GM21723 (cell line): ENCODE measurements at regions not wholly inside any gene's neighbourhood (a gene's known extent, or its start where the extent isn't known, plus 50 kb on each side); places are given as distances from the start of the nearest gene placed in this dataset.
"Not testable (repeated sequence)": the region's sequence is repeated elsewhere in the genome, so short reads cannot be mapped to it uniquely, and the experiment has no call there.

ENCODE experiments used
- ATAC-seq: cut with Tn5 transposase; IDR thresholded peaks from one replicate; pipeline ENCODE4 v1.9.1; 2021; ENCODE audit warnings: mild to moderate bottlenecking, moderate library complexity; ENCODE audit not compliant: unreplicated experiment

DNA sequence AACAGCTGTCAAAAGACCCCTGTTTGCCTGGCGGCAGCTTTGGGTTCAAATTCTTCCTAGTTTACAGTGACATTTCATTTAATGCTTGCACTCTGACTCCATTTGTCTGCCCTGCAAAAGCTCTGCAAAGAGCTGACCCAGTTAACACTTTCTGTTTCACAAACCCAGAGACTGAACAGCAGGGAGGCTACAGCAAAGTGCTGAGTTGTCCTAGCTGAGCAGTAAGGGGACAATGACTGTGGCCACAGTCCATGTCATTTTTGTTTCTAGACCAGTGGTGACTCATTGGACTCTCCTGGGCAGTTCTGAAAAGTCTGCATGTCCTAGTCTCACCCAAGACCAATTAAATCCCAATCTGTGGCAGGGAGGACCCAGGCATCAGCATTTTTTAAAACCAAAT, 994.8 kb upstream of the WWC1 start:
- ATAC-seq = no peak

DNA sequence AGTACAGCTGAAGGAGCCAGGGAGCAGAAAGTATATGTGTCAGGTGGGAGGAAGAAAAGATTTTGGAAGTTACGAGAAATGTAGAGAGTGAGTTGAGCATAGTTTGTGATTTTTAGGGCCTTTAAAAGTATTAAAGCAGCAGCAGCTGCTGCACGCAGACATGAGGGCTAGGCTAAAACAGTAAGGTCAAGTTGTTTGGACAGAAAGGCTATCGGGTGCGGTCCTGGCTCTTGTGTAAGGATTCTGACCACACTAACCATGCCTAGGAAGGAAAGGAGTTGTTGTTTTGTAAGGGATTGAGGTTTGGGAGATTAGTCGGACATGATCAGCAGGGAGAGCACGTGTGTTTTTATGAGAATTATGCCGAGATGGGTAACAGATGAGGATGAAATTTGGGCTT, 991.6 kb upstream of the WWC1 start:
- ATAC-seq = not testable (repeated sequence)

DNA sequence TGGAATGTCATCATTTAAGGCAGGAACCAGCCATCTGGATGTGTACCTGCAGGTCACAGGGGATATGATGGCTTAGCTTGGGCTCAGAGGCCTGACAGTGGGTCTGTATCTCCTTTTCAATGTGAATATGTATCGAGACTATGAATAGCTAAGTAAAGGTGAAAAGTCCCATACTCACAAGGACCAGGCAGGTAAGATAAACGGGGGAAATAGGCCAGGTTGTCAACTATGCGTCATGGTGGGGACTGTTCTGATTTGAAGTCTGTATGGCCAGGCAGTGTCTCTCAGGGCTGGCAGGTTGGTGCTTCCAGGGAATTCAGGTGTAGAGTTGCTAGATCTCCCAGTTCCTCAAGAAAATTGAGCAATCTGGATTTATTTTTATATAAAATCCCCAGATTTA, 987.9 kb upstream of the WWC1 start:
- ATAC-seq = no peak

DNA sequence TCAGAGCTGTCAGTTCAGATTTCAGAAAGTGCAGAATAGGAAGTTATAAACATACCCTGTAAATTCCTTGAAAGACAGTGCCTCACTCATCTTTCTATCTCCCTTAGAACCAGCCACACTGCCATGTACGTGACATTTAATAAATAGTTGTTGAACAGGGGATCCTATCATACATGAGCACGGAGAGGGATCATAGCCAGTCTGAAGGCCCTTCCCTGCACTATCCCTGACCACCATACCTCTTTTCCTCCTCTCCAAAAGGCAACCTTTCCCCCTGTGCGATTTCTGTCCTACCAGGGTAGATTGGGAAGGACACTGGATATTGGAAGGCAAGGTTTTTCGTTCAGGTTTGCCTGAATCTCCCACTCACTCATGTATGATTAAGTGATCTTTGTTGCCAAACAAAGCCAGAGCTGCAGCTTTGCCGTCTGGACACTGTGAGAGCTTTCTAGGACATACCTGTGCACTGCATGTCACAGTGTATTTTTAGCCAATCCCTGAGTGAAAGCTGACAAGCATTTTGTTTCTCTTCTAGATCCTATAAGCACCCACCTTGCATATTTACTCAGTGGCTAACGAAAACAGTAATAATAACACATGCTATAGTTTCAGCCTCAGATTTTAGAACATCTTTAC, 986.5 kb upstream of the WWC1 start:
- ATAC-seq = no peak

DNA sequence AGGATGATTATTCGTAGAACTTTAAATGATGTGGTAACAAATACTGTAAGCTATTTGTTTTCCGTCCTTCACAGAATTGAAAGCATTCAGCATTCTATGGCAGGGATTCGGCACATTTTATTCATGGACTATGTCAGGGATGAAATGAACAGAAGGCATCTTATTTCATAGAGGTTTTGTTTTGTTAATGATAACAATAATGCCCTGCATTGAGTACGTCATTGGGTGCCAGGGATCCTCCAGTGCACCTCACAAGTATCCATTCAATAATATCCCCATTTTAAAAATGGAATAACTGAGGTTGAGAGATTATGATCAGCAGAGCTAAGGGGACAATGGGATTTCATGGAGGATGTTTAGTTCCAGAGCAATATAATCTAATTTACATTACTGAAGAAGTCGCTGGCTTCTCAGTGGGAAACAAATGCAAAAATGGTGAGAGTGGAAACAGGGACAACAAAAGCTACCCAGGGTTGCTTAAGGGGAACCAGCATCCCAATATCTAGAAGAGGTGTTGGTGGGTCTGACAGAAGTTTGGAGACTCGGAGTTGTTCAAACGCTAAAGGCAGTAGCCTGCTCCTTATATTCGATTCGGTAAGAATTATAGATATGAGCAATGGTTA, 985.7 kb upstream of the WWC1 start:
- no peak for ATAC-seq

DNA sequence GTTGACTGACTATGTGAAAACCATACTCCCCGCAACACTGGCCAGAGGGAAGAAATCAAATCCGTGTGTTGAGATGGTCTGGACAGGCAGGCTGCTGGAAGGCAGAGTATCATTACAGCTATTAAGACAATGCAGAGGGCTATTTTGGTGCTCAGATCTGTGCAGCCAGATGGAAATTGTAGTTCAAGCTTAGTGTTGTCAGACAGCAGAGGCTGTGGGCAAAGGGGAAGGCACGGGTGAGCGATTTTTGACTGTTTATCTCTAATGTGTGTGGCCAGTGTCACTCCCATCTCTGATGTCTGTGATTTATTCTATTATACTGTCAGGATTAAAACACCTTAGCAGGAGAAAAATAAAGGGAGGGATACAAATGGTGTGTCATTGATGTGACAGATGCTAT, 984.4 kb upstream of the WWC1 start:
- ATAC-seq = no peak

DNA sequence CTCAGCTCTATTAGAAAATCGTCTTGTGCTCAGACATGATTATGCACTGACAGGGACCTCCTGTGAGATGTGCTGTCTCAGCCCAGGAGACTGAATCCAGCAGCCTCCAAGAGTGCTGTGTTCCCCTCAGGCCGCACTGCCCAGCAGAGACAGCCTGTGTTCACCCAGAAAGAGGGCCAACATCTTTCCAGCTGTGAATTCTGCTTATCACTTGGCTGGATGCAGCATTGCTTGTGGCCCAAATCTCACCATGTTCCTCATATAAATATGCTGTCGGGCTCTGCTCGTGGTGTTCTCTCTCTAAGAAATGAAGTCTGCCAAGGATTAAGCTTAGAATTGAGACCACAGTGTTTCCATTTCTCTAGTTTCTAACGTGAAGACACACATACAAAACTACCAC, 983.0 kb upstream of the WWC1 start:
- ATAC-seq = no peak

DNA sequence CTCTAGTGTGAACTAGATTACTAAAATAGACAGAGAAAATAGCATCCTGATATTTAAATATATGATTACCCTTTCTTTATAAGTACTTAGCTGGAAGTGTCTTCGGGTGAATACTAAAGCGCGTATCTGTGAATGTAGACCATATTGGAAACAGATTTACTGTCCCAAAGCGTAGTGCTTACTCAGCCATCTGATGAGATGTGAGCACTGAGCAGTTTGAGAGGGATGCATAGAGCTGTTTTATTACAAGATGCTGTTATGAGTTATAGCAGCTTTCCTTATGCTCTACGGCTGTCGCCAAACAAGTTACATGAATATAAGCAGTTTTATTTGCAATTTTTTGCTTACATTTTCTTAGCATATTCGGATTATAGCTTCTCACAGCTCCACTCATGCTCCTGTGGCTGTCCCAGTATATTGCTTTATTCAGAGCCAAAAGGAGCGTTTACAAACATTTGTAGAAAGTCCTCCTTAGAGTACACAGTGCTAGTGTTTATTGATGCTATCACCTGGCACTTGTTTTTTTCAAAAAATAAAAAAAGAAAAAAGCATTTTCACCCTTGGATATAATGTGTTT, 981.4 kb upstream of the WWC1 start:
- ATAC-seq = no peak

DNA sequence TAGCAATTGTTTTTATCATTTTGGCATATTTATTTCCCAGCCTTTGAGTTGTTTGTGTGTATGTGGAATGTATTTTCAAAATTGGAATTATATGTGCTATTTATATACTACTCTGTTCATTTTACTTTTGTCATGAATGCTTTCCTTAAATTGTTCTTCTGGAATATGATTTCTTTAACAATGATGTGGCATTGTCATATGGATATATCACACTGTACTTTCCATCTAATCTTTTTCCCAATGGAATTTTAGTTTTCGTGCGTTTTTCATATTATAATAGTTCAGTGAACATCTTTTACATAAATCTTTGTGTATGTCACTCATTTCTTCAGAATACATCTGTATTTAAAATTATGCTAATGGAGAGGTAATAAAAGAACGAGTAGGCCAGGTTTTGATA, 980.1 kb upstream of the WWC1 start:
- no peak for ATAC-seq

DNA sequence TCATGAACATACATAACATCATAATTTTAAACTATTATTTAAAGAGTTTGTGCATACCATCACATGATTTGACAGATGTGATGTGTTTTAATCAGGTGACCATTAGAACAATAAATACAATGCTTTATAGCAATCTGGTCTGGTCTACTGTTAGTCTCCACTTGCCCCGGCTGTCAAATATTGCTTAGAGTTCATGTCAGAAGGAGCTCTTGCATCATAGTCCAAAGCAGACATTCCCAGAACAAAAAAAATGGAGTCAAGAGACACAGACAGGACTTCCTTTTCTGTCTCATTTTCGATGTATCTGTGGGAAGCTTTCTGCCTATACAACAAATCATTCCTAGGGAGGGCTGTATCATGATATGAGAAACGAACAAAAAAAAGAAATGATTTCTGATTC, 979.2 kb upstream of the WWC1 start:
- ATAC-seq = no peak

DNA sequence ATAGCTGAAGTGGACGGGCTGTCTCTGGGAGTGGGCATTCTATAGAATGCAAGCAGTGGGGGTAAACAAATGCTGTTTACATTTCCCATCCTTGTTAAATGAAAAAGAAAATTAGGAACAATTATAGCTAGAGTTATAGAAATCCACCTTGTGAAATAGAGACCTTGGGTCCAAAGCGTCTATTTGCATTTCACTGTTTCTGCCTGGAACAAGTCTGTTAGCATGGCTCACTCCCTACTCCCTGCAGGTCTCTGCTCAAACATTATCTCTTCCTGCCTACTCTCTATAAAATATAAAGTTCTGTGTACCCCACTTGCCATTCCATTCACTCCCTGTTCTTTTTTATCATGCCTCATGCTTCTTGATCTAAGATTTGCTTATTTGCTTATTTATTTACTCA, 975.7 kb upstream of the WWC1 start:
- ATAC-seq = no peak

DNA sequence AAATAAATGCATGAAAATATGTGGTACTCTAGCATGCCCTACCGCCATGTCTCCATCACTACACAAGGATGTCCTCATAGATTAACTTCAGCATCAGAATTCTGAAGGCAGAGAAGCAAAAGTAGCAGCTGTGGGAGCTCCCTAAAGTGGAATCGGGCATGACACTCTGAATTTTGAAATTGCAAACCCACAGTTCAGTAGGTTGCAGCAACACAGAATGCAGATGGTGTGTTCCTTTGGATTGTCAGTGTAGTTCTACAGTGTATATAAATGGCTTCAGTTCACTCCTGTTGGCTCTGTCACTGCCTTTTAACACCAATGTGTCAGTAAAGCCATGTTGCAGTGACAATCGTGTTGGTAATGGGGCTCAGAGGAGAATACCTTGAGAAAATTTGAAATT, 973.6 kb upstream of the WWC1 start:
- ATAC-seq = no peak

DNA sequence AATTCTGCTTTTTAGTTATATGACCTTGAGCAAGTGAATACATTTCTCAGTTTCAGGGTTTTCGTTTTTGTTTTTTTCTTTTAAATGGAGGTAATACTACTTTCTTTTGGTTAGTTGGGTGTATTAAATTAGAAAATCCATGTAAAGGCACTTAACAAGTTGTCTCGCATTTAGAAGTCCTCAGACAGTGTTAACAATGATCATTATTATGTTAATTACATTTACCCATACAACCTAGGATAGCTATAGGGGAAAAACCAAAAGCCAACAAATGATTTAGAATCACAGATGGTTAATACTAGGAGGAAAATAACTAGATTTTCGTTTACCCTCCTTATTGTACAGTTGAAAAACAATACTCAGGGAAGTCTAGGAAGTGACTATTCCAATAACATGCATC, 972.2 kb upstream of the WWC1 start:
- ATAC-seq = no peak

DNA sequence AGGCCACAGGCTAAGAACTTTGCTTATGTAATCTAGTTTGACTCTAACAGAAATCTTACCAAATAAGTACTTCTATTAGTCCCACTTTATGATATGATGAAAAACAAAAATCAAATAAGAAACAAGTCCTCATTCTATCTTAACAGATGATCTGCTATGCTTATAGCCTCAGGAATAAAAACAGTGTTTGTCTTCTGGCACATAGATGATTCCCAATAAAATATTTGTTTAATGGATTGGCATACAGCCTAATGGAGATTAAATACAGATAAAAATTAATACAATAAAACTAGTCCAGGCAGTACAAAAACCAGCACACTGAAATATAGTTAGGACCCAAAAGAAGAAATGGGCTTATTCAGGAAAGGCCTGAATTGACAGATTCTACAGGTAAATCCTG, 971.4 kb upstream of the WWC1 start:
- ATAC-seq = no peak

DNA sequence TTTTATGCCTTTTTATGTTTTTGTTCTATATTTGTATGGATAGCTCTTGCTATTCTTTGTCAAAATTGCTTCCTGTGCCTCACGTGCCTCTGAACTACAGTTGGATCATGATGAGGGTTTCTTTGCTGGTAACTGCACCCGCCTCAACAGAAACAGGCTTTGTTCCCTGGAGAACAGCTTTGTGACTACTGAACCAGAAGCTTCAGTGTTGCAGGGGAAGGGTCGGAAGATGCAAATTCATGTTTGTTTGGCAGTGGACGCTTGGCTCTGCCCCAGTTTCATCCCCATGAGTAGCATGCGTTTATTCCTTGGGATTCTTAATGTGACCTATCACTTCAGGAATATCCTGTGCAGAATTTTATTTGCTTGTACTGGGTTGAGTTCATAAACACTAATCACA, 959.1 kb upstream of the WWC1 start:
- ATAC-seq = no peak

DNA sequence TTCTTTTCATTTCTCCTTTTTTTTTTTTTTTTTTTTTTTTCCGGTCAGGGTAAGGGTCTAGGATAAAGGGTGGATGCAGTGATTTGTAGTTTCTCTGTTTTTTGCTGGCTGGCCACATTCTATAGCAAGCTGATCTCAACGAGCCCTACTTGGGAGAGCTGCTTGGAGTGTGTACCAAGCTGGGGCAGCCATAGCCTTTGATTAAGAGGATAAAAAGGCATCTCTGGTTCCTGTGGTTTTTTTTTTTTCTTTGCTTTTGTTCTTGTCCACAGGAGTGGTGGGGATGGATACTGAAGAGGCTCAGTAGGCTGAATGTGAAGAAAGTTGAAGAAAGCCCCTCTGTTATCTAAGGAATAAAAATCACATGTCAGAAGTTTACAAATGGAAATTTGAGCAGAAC, 955.3 kb upstream of the WWC1 start:
- no peak for ATAC-seq

DNA sequence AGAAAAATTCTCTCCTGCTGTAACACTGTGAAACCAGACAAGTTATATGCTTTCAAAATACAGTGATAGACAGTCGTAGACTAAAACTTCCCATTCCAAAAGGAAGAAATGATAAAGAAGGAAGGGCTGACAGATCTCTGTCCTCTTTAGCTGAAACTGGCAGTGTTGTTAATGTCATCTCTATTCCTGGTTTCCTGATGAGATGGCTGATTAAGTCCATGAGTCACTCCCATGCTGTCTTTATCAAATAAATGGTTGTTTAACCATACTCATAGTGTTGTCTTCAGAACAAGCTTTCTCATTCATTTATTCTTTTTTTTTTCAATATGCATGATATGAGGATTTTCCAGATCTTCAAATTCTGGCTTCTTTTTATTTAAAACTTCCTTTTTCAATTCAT, 952.2 kb upstream of the WWC1 start:
- no peak for ATAC-seq

DNA sequence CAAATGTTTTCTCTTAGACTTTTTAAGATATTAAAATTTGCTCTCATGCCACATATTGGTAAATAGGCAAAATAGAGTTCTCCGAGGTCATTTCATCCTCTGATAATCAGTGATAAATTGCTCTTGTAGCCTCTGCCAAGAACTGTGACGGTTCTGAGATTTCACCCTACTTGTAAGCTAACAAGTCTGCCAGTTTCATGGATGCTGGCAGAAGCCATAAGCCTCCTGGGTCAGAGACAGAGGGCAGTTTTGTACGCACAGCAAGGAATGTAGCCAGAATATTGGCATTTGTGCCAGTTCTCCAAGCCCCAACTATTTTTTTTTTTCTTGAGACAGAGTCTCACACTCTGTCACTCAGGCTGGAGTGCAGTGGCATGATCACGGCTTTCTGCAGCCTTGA, 945.0 kb upstream of the WWC1 start:
- ATAC-seq = no peak

DNA sequence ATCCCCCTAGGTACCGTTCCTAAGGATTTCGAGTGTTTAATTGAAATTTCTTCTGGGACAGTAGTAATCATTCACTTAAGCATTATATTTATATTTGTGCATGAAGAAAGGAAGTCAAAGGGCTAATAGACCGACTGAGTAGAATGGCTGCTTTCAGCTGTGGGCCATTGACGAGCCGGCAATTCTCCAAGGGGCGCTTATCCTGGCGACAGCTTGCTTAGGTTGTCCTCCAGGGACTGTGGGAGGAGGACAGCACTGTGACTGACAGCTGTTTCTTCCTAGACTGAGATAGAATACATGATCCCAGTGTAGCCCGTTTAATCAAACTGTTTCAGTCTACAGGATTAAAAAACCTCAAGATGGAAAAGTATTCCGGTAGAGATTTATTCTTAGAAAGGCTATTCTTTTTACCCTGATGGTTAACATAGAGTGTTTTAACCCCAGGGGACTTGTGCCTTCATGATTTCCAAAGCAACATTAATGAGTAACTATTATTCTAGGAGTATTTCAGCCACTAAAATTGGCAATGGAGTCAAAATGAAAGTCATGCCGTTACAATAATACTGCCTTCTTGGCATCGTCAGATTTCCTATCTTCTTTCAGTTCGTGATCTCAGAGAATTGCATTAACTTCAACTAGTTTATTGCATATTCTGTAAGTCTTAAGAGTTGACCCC, 943.1 kb upstream of the WWC1 start:
- ATAC-seq = no peak

DNA sequence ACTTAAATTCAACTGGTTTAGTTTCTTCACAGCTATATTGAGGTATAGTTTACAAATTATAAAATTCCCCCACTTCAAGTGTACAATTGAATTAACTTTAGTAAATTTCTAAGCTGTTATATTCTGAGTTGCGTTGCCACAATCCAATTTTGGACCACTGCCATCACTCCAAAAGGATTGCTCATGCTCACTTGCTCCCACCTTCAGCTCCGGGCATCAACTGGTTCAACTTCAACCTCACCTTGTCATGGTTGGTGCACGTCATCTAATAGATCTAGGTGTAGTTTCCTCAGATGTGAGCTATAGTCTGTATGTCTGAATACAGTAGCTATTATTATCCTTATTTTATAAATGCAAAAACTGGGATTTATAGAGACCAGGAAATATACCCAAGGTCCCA, 942.5 kb upstream of the WWC1 start:
- ATAC-seq = no peak

DNA sequence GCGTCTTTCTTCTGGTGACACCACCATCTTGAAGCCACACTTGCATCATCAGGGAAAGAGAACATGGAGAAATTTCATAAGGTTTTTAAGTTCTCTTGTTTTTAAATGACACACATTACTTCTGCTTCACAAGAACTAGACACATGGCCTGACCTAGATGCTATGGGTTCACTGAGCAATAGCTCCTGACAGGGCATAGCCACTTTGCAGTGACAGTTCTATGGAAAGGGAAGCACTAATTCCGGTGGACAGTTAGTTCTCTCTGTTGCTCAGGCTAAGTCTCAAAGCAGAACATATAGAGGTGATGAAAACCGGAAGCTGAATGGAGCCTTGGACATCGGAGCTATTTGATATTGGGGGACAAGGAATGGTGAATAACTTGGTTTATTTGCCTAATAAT, 940.1 kb upstream of the WWC1 start:
- ATAC-seq = no peak

DNA sequence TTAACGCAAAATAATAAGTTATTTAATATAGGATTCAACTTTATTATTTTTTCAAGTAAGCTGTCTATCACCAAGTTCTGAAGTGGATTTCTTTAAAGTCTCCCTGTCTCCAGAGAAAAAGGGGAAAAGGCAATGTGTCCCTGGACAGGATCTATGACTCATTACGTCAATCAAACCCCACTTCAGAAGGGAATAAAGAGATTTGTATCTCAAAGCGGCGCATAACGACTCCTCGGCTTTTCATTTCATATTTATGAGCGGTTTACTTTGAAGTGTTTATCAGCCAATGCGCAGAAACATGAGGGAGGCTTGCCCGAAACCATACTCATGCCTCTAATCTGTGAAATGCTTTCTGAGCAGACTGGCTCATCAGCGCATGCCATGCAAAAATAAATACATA, 938.6 kb upstream of the WWC1 start:
- ATAC-seq = no peak
